GM12874 (cell line): ENCODE measurements at regions not wholly inside any gene's neighbourhood (a gene's known extent, or its start where the extent isn't known, plus 50 kb on each side); places are given as distances from the start of the nearest gene placed in this dataset.

Experiments
- TF ChIP-seq, protein P1 (sequence below): IDR thresholded peaks from 2 replicates; pipeline ENCODE4 v1.5.1; 2011; ENCODE audit warnings: low read depth, mild to moderate bottlenecking, control low read depth, low read length, moderate library complexity; ENCODE audit not compliant: insufficient read depth

DNA sequence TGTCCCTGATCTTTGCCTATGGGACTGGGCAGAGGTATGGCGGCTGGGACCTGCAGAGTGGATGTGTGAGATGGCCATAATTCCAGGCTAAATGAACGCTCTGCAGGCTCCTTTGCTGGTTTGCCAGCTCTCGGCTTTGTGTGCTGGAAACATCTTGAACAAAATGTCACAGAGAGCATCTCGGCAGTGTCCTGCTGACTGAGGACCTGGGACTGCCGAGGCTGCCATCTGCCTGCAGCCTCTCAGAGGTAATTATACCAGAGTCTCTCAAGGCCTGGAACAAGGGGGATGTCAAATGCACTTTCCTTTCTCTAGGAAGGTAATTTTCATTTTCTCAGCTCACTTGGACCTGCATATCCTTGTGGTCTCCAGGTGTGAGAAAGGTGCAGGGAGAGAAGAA lies 354.2 kb downstream of the PDCD6IP start:
- TF ChIP-seq, protein P1, sequence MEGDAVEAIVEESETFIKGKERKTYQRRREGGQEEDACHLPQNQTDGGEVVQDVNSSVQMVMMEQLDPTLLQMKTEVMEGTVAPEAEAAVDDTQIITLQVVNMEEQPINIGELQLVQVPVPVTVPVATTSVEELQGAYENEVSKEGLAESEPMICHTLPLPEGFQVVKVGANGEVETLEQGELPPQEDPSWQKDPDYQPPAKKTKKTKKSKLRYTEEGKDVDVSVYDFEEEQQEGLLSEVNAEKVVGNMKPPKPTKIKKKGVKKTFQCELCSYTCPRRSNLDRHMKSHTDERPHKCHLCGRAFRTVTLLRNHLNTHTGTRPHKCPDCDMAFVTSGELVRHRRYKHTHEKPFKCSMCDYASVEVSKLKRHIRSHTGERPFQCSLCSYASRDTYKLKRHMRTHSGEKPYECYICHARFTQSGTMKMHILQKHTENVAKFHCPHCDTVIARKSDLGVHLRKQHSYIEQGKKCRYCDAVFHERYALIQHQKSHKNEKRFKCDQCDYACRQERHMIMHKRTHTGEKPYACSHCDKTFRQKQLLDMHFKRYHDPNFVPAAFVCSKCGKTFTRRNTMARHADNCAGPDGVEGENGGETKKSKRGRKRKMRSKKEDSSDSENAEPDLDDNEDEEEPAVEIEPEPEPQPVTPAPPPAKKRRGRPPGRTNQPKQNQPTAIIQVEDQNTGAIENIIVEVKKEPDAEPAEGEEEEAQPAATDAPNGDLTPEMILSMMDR = no peak

DNA sequence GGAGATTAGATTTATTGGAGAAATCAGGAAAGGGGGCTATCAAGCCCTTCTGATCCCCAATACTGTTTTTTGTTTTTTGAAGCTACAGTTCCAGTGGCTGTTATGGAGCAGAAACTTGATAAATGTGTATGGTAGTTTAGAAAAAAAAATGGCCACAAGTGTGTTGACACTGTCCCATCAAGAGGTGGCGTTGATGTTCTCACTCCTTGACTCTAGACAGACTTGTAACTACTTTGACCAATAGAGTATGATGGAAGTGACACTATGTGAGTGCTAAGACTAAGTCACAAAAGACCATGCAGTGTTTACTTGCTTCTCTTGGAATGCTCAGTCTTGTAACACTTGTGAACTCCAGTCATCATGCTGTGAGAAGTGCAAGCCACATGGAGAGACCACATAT lies 356.7 kb downstream of the PDCD6IP start:
- TF ChIP-seq, protein P1 = no peak

DNA sequence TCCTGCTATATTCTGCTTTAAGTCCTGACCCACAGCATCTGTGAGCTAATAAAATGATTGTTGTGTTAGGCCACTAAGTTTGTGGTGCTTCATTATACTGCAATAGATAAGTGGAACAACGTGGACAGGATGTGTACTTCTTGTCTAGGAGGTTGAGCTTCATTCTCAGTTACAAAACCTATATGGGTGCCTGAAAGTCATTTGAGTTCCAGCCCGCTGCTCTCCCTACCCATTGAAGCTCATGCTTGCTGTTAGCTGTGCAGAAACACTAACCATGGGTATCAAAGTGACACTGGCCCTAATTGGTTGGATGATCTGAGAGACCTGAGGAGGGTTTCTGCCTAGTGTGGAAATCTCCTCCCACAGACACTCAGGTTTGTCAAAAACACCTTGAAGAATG lies 357.2 kb downstream of the PDCD6IP start:
- TF ChIP-seq, protein P1 = no peak

DNA sequence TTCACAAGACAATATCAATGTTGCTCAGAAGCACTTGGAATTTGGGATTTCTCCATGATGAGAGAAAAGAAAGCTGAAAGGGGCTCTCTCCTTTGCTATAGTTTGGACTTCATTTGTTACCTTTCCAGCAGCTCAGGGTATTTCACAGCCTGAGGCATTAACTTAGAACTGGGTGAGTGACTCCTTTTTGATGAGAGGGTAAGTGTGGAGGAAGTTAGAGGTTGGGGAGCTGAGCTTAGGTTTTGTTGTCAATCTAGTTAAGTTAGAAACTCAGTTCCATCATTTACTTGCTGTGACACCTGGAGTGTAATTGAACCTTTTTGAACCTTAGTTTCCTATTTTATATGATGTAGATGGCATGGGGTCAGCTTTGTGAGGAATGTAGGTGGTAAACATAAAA lies 359.1 kb downstream of the PDCD6IP start:
- TF ChIP-seq, protein P1 = no peak

DNA sequence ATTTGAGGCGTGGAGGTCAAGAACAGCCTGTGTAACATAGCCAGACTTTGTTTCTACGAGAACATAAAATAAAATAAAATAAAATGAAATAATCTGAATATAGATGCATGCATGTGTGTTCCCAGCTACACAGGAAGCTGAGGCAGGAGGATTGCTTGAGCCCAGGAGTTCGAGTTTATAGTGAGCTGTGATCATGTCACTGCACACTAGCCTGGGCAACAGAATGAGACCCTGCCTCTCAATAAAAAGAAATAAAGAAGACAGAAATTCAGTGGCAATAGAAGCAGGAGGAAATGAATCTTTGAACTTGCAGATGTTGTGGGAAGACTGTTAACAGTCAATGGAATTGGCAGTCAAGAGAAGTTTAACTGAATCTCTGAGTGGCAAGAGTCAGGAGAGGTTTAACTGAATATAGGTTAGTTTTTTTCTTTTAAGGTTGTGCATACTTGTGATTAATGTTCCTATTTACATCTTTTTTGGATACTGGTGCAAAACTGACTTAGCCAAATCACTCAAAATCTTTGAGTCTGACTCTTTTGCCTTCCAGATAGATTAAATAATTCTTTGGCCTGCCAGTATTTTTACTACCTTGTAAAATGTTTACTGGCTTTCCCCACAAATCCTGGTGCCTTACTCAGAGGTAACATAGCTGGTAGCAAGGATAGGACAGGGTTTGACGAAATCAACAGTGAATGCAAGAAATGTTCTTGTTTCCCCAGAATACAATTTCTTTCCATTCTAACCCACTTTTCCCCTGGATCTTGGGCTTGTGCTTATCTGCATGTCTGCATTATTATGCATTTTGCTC lies 361.4 kb downstream of the PDCD6IP start:
- TF ChIP-seq, protein P1 = no peak

DNA sequence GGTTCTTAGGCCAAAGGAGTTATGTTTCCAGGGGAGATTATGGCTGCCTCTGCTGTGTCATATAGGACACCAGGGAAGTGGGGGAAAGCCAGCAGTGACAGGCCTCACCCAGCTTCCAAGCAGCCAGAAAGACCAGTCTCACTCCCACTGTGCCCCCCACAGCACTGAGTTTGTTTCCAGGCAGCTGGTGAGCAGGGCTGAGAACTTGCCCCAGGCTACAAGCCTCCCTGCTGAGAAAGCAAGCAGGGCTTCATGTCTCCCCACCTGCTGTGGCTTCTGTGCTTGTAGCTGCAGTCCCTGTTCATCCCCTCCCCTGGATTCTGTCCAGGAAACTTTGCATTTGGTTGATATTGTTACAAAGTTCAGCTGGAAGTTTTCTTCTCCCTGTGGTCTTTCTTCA lies 376.3 kb downstream of the PDCD6IP start:
- TF ChIP-seq, protein P1 = no peak

DNA sequence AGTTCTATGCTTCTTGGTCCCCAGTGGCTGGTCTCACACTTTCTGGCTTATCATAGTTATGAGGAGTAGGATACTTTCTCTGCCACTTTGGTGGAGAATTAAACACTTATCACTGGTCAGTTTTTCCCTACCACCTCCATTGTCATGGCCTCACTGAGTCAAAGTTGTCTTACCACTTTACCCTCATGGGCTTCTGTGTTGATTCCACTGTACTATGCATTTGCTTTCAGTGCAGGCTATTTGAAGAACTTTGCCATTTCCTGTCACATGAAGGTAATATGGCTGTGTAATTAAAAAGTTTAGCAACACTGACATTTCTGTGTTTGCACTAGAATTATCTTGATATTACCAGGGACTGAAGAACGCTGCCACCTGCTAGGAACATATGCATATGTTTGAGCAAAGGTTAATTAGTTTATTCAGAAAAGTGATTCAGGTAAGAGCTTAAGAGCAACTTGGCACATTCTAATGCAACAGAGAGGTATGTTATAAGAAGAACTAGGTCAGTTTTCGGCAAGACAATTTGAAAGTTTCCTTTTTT lies 377.3 kb downstream of the PDCD6IP start:
- TF ChIP-seq, protein P1 = no peak
